RCC 7860 (cell line): ENCODE measurements at regions not wholly inside any gene's neighbourhood (a gene's known extent, or its start where the extent isn't known, plus 50 kb on each side); places are given as distances from the start of the nearest gene placed in this dataset.
"Not testable (repeated sequence)": the region's sequence is repeated elsewhere in the genome, so short reads cannot be mapped to it uniquely, and the experiment has no call there.

Experiments
- DNase-seq: peaks from one replicate; pipeline ENCODE4 v3.0.0-alpha.2; 2015; ENCODE audit warnings: low spot score
- FAIRE-seq: peaks from 2 replicates; lab custom pipeline; 2012; peaks lifted over from hg19 to GRCh38; lab: Jason Lieb, UNC

- DNase-seq (no peak), FAIRE-seq (no peak)
These were observed 233.6 kb upstream of the SEMA3E start for GRCh38 chr7:83882551-83882950.

- no peak for DNase-seq
- no peak for FAIRE-seq
These were observed 230.1 kb upstream of the SEMA3E start for GRCh38 chr7:83879063-83879462.

GRCh38 chr7:83878614-83879013, 229.7 kb upstream of the SEMA3E start:
- DNase-seq (no peak), FAIRE-seq (no peak)

- DNase-seq (no peak), FAIRE-seq (no peak)
These were observed 227.7 kb upstream of the SEMA3E start for GRCh38 chr7:83876593-83876992.

GRCh38 chr7:83873459-83873858, 224.5 kb upstream of the SEMA3E start:
- no peak for FAIRE-seq
- DNase-seq = no peak

GRCh38 chr7:83872501-83872900, 223.6 kb upstream of the SEMA3E start:
- DNase-seq (no peak), FAIRE-seq (no peak)

GRCh38 chr7:83870515-83870914, 221.6 kb upstream of the SEMA3E start:
- DNase-seq (no peak), FAIRE-seq (no peak)

- FAIRE-seq (no peak), DNase-seq (no peak)
These were observed 217.6 kb upstream of the SEMA3E start for GRCh38 chr7:83866582-83866981.

- DNase-seq (no peak), FAIRE-seq (no peak)
These were observed 215.6 kb upstream of the SEMA3E start for GRCh38 chr7:83864551-83864950.

GRCh38 chr7:83863906-83864305, 215.0 kb upstream of the SEMA3E start:
- DNase-seq = no peak
- no peak for FAIRE-seq

GRCh38 chr7:83861876-83862275, 212.9 kb upstream of the SEMA3E start:
- FAIRE-seq = no peak

GRCh38 chr7:83859827-83860226, 210.9 kb upstream of the SEMA3E start:
- FAIRE-seq (no peak), DNase-seq (no peak)

More at GRCh38 chr7:83861876-83862275, 212.9 kb upstream of the SEMA3E start:
- no peak for DNase-seq

- DNase-seq (no peak), FAIRE-seq (no peak)
These were observed 208.8 kb upstream of the SEMA3E start for GRCh38 chr7:83857691-83858090.

- no peak for DNase-seq
- no peak for FAIRE-seq
These were observed 207.2 kb upstream of the SEMA3E start for GRCh38 chr7:83856094-83856493.

- FAIRE-seq = peak; percentile 52
- DNase-seq = no peak
These were observed 203.2 kb upstream of the SEMA3E start for GRCh38 chr7:83852136-83852535.

- DNase-seq (no peak), FAIRE-seq (no peak)
These were observed 202.6 kb upstream of the SEMA3E start for GRCh38 chr7:83851551-83851950.

GRCh38 chr7:83850941-83851340, 202.0 kb upstream of the SEMA3E start:
- FAIRE-seq (no peak), DNase-seq (no peak)

GRCh38 chr7:83850125-83850524, 201.2 kb upstream of the SEMA3E start:
- FAIRE-seq (no peak), DNase-seq (no peak)

GRCh38 chr7:83849131-83849530, 200.2 kb upstream of the SEMA3E start:
- DNase-seq (no peak), FAIRE-seq (no peak)

- no peak for FAIRE-seq
- no peak for DNase-seq
These were observed 194.0 kb upstream of the SEMA3E start for GRCh38 chr7:83842894-83843293.

- no peak for DNase-seq
- FAIRE-seq = no peak
These were observed 188.7 kb upstream of the SEMA3E start for GRCh38 chr7:83837683-83838082.

GRCh38 chr7:83836028-83836427, 187.1 kb upstream of the SEMA3E start:
- FAIRE-seq = no peak
- no peak for DNase-seq

GRCh38 chr7:83835424-83835823, 186.5 kb upstream of the SEMA3E start:
- FAIRE-seq (no peak), DNase-seq (no peak)

- FAIRE-seq, DNase-seq: not testable (repeated sequence)
These were observed 184.8 kb upstream of the SEMA3E start for GRCh38 chr7:83833721-83834120.
